OCI-LY7 (cell line): ENCODE measurements at regions not wholly inside any gene's neighbourhood (a gene's known extent, or its start where the extent isn't known, plus 50 kb on each side); places are given as distances from the start of the nearest gene placed in this dataset.

Experiments used
- BruUV-seq: library from RNA; stranded (reverse); fragments of 400-500 nt; replicated peaks from 2 replicates; lab custom pipeline; 2021; lab: Mats Ljungman, UMichigan
- CTCF ChIA-PET: fragments of 300-600 bp; sonication (Branson Sonifier 250); formaldehyde crosslinking; loops from one replicate; lab custom pipeline; 2022; ENCODE audit warnings: antibody characterized with exemption; ENCODE audit not compliant: unreplicated experiment; lab: Charles Lee
- POLR2A ChIA-PET: fragments of 300-600 bp; sonication (Branson Sonifier 250); formaldehyde crosslinking; loops from one replicate; lab custom pipeline; 2022; ENCODE audit warnings: antibody characterized with exemption; lab: Charles Lee
- DNase-seq: peaks from one replicate; pipeline ENCODE4 v3.0.0-alpha.2; 2015; ENCODE audit warnings: low spot score
- H2AFZ ChIP-seq: fragments of 200-600 bp; sonication (generic), shearing (Covaris generic); 2 replicates; pipeline ENCODE4 v1.6.1; 2014; ENCODE audit warnings: mild to moderate bottlenecking, antibody characterized with exemption, low read length, moderate library complexity
- H3K27ac ChIP-seq: fragments of 200-600 bp; sonication (generic); 2 replicates; pipeline ENCODE4 v1.5.1; 2014; ENCODE audit warnings: mixed run types, low read depth, mild to moderate bottlenecking, moderate library complexity, low read length, inconsistent platforms; ENCODE audit not compliant: poor library complexity, severe bottlenecking
- H3K36me3 ChIP-seq: fragments of 200-600 bp; sonication (generic); 2 replicates; pipeline ENCODE4 v1.6.1; 2014; ENCODE audit warnings: mild to moderate bottlenecking, antibody characterized with exemption, low read length, moderate library complexity, mixed read lengths; ENCODE audit not compliant: insufficient read depth
- H3K4me1 ChIP-seq: fragments of 200-600 bp; sonication (generic); 2 replicates; pipeline ENCODE4 v1.5.1; 2014; ENCODE audit warnings: mild to moderate bottlenecking, low read length; ENCODE audit not compliant: insufficient read depth, poor library complexity, severe bottlenecking
- H3K4me2 ChIP-seq: fragments of 200-600 bp; sonication (generic); 2 replicates; pipeline ENCODE4 v1.6.1; 2014; ENCODE audit warnings: mild to moderate bottlenecking, low read length
- H3K4me3 ChIP-seq: fragments of 200-600 bp; sonication (generic); 2 replicates; pipeline ENCODE4 v1.5.1; 2014; ENCODE audit warnings: mild to moderate bottlenecking, low read depth, low read length; ENCODE audit not compliant: poor library complexity, severe bottlenecking
- H3K79me2 ChIP-seq: fragments of 200-600 bp; sonication (generic); 2 replicates; pipeline ENCODE4 v1.6.1; 2016; ENCODE audit warnings: low read depth, mild to moderate bottlenecking, low read length, moderate library complexity, mixed read lengths; ENCODE audit not compliant: insufficient read depth
- H3K9me2 ChIP-seq: fragments of 200-600 bp; sonication (generic); 2 replicates; pipeline ENCODE4 v1.6.1; 2016; ENCODE audit warnings: mild to moderate bottlenecking, low read length, mixed read lengths; ENCODE audit not compliant: insufficient read depth
- H3K9me3 ChIP-seq: fragments of 200-600 bp; sonication (generic); 2 replicates; pipeline ENCODE4 v1.6.1; 2014; ENCODE audit warnings: mild to moderate bottlenecking, mixed run types, low read length, mixed read lengths
- H4K20me1 ChIP-seq: fragments of 200-600 bp; sonication (generic); 2 replicates; pipeline ENCODE4 v1.6.1; 2014; ENCODE audit warnings: mild to moderate bottlenecking, antibody characterized with exemption, low read length, moderate library complexity, mixed read lengths; ENCODE audit not compliant: insufficient read depth
- EZH2phosphoT487 ChIP-seq: fragments of 200-600 bp; sonication (generic); IDR thresholded peaks from 2 replicates; pipeline ENCODE4 v1.6.1; 2018; ENCODE audit warnings: low read depth, borderline replicate concordance, mild to moderate bottlenecking, mixed run types, antibody characterized with exemption, low read length, moderate library complexity, mixed read lengths
- intact Hi-C: fragments of 100-400 bp; cut with micrococcal nuclease; formaldehyde crosslinking; loops from one replicate; pipeline ENCODE4 v1.10.0; 2022; ENCODE audit not compliant: unreplicated experiment
- TF ChIP-seq, protein P1 (sequence below): fragments of 200-600 bp; sonication (generic); conservative IDR thresholded peaks from 2 replicates; pipeline ENCODE4 v1.5.1; 2014; ENCODE audit warnings: mild to moderate bottlenecking, antibody characterized with exemption, low read length, moderate library complexity, mixed read lengths

DNA sequence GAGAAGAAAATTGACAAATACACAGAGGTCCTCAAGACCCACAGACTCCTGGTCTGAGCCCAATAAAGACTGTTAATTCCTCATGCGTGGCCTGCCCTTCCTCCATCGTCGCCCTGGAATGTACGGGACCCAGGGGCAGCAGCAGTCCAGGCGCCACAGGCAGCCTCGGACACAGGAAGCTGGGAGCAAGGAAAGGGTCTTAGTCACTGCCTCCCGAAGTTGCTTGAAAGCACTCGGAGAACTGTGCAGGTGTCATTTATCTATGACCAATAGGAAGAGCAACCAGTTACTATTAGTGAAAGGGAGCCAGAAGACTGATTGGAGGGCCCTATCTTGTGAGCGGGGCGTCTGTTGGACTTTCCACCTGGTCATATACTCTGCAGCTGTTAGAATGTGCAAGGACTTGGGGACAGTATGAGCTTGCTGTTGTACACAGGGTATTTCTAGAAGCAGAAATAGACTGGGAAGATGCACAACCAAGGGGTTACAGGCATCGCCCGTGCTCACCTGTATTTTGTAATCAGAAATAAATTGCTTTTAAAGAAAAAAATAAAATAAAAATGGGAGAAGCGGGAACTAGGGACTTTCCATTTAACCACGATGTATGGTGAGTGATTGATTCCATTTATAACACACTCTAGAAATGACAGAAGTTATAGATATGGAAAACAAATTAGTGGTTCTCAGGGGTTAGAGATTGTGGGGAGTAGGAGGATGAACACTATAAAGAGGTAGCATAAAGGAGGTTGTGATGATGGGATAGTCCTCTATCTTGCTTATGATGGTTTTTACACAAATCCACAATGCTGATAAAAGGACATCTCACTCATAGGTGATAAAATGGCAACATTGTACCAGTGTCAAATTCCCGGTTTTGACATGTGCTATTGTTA is 244.7 kb downstream of the MRPL39 start:
- Histone ChIP-seq H3K9me2 (no peaks in the 10 kb centered on the region), H3K4me1 (no peaks in the 10 kb centered on the region), H2AFZ (no peak overlapping the region), H3K27ac (no peak overlapping the region), H4K20me1 (no peaks in the 10 kb centered on the region), H3K79me2 (no peaks in the 10 kb centered on the region), H3K36me3 (no peaks in the 10 kb centered on the region), H3K9me3 (no peaks in the 10 kb centered on the region), H3K4me3 (no peak overlapping the region), H3K4me2 (no peak overlapping the region)
- intact Hi-C loops, result no loop called here
- CTCF ChIA-PET, result no interaction called here
- DNase-seq, result no peak
- POLR2A ChIA-PET, result no interaction called here
- BruUV-seq, result no TSS peak
- TF ChIP-seq, protein P1, sequence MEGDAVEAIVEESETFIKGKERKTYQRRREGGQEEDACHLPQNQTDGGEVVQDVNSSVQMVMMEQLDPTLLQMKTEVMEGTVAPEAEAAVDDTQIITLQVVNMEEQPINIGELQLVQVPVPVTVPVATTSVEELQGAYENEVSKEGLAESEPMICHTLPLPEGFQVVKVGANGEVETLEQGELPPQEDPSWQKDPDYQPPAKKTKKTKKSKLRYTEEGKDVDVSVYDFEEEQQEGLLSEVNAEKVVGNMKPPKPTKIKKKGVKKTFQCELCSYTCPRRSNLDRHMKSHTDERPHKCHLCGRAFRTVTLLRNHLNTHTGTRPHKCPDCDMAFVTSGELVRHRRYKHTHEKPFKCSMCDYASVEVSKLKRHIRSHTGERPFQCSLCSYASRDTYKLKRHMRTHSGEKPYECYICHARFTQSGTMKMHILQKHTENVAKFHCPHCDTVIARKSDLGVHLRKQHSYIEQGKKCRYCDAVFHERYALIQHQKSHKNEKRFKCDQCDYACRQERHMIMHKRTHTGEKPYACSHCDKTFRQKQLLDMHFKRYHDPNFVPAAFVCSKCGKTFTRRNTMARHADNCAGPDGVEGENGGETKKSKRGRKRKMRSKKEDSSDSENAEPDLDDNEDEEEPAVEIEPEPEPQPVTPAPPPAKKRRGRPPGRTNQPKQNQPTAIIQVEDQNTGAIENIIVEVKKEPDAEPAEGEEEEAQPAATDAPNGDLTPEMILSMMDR, result no peak
- no peak for TF ChIP-seq EZH2phosphoT487

DNA sequence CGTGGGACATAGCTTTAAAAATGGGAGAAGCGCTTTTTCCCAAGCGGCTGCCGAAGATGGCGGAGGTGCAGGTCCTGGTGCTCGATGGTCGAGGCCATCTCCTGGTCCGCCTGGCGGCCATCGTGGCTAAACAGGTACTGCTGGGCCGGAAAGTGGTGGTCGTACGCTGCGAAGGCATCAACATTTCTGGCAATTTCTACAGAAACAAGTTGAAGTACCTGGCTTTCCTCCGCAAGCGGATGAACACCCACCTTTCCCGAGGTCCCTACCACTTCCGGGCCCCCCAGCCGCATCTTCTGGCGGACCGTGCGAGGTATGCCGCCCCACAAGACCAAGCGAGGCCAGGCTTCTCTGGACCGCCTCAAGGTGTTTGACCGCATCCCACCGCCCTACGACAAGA is 245.5 kb downstream of the MRPL39 start:
- no peaks in the 10 kb centered on the region for H4K20me1 ChIP-seq
- H3K4me2 ChIP-seq, result no peak overlapping the region
- TF ChIP-seq EZH2phosphoT487, result no peak
- TF ChIP-seq, protein P1, result no peak
- no peaks in the 10 kb centered on the region for H3K9me2 ChIP-seq
- no peaks in the 10 kb centered on the region for H3K9me3 ChIP-seq
- H3K4me1 ChIP-seq, result no peaks in the 10 kb centered on the region
- H3K4me3 ChIP-seq, result no peak overlapping the region
- BruUV-seq, result no TSS peak
- intact Hi-C loops, result no loop called here
- DNase-seq, result no peak
- H3K79me2 ChIP-seq, result no peaks in the 10 kb centered on the region
- POLR2A ChIA-PET, result no interaction called here
- no peak overlapping the region for H2AFZ ChIP-seq
- CTCF ChIA-PET, result no interaction called here
- H3K27ac ChIP-seq, result no peak overlapping the region
- H3K36me3 ChIP-seq, result no peaks in the 10 kb centered on the region

DNA sequence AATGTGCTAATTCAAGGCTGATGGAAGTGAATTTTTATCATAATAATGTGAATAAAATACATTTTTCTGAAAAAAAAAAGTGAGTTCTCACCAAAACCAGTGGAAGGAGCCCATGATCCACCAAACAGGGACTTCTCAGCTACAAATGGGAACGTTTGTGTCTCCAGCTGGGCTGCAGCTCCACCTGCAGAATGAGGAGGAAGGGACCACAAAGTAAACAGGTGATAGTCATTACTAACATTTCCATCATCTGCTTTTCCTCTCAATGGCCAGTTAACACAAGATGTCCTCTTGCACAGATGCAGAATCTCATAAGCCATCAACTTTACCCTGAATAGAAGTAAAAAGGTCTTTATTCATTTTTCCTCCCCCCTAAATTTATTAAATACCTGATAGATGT is 246.2 kb downstream of the MRPL39 start:
- Histone ChIP-seq H4K20me1 (no peaks in the 10 kb centered on the region), H2AFZ (no peak overlapping the region), H3K4me3 (no peak overlapping the region), H3K27ac (no peak overlapping the region), H3K79me2 (no peaks in the 10 kb centered on the region), H3K4me1 (no peaks in the 10 kb centered on the region), H3K9me3 (no peaks in the 10 kb centered on the region), H3K4me2 (no peak overlapping the region), H3K9me2 (no peaks in the 10 kb centered on the region), H3K36me3 (no peaks in the 10 kb centered on the region)
- TF ChIP-seq, protein P1, result no peak
- TF ChIP-seq EZH2phosphoT487, result no peak
- ChIA-PET POLR2A (interaction anchor here (0.9 kb wide), 1 partner anchor 9 kb away, joined by 3 read pairs; no protein-coding TSS in a partner anchor), CTCF (no interaction called here)
- no peak for DNase-seq
- intact Hi-C loops, result no loop called here
- no TSS peak for BruUV-seq
